ENCODE measurements at regions not wholly inside any gene's neighbourhood (a gene's known extent, or its start where the extent isn't known, plus 50 kb on each side); places are given as distances from the start of the nearest gene placed in this dataset.

GRCh38 chr16:50474138-50474537 lies 74.1 kb upstream of the NKD1 start:
- no peak for TF ChIP-seq CTCF (IDR thresholded peaks at IDR 0.05)
- no peak for TF ChIP-seq RAD21 (conservative IDR thresholded peaks at IDR 0.05 in 1 of 2, IDR thresholded peaks at IDR 0.05 in 1 of 2)
- TF ChIP-seq POLR2A (IDR thresholded peaks at IDR 0.05; ENCODE audit: low read length): no peak
- TF ChIP-seq MAZ (IDR thresholded peaks at IDR 0.05; ENCODE audit: borderline replicate concordance, low read depth, low read length): no peak
- TF ChIP-seq EP300 (IDR thresholded peaks at IDR 0.05): no peak
- no peak for TF ChIP-seq SREBF2 (IDR thresholded peaks at IDR 0.05)
- no peak for TF ChIP-seq USF2 (IDR thresholded peaks at IDR 0.05)
- no peak for TF ChIP-seq REST (IDR thresholded peaks at IDR 0.05)
